SK-MEL-5 (cell line): ENCODE measurements at regions not wholly inside any gene's neighbourhood (a gene's known extent, or its start where the extent isn't known, plus 50 kb on each side); places are given as distances from the start of the nearest gene placed in this dataset.

Experiments
- small RNA-seq, 2 experiments: library from RNA; depleted of rRNA; stranded (forward); fragments of <200 nt; gene quantifications; one replicate each; pipeline ENCODE3, GENCODE V24; 2014

Small RNA genes in the stretch of these regions (small RNA-seq; reads per million reads assigned to genes)
- gene AC108740.1 = 0 reads per million in 2 experiments
